Left ventricle myocardium inferior (tissue), 1 donor: ENCODE measurements at regions not wholly inside any gene's neighbourhood (a gene's known extent, or its start where the extent isn't known, plus 50 kb on each side); places are given as distances from the start of the nearest gene placed in this dataset.

Experiments used
- DNase-seq: peaks from one replicate; pipeline ENCODE4 v3.0.0-alpha.2; 2020
- H3K27ac ChIP-seq: fragments of 200-600 bp; replicated peaks from 2 replicates; pipeline ENCODE4 v1.8.0; 2021
- H3K27me3 ChIP-seq: fragments of 200-600 bp; 2 replicates; pipeline ENCODE4 v1.8.0; 2021; ENCODE audit warnings: low read depth
- H3K36me3 ChIP-seq: fragments of 200-600 bp; 2 replicates; pipeline ENCODE4 v1.8.0; 2021
- H3K4me1 ChIP-seq: fragments of 200-600 bp; 2 replicates; pipeline ENCODE4 v1.8.0; 2021
- H3K4me3 ChIP-seq: fragments of 200-600 bp; 2 replicates; pipeline ENCODE4 v1.8.0; 2021; ENCODE audit warnings: mild to moderate bottlenecking, moderate library complexity
- H3K9me3 ChIP-seq: fragments of 200-600 bp; replicated peaks from 2 replicates; pipeline ENCODE4 v1.8.0; 2021
- CTCF ChIP-seq: fragments of 200-600 bp; IDR thresholded peaks from 2 replicates; pipeline ENCODE4 v1.8.0; 2021; ENCODE audit warnings: antibody characterized with exemption, mild to moderate bottlenecking, borderline replicate concordance
- intact Hi-C: fragments of 100-400 bp; cut with micrococcal nuclease; formaldehyde crosslinking; loops from one replicate; pipeline ENCODE4 v1.11.0; 2022
- donor health status: DM: no; HTN: yes; CAD: no; lungs with severe emphysema.

GRCh38 chr17:62868723-62869122 lies 60.6 kb upstream of the MARCHF10 start:
- Histone ChIP-seq H3K9me3 (no peaks in the 10 kb centered on the region), H3K4me3 (no peak overlapping the region), H3K36me3 (no peaks in the 10 kb centered on the region), H3K27me3 (peaks cover 23% of the 10 kb centered on the region), H3K4me1 (no peaks in the 10 kb centered on the region), H3K27ac (no peak overlapping the region)
- intact Hi-C loops: no loop called here
- no peak for TF ChIP-seq CTCF
- DNase-seq: no peak

- Histone ChIP-seq H3K9me3 (no peaks in the 10 kb centered on the region), H3K27ac (no peak overlapping the region), H3K36me3 (no peaks in the 10 kb centered on the region), H3K4me3 (no peak overlapping the region), H3K4me1 (no peaks in the 10 kb centered on the region), H3K27me3 (peaks cover 28% of the 10 kb centered on the region)
- intact Hi-C loops: no loop called here
- no peak for DNase-seq
- TF ChIP-seq CTCF: no peak
Observed at GRCh38 chr17:62868008-62868407, 59.9 kb upstream of the MARCHF10 start.

- intact Hi-C loops: no loop called here
- no peaks in the 10 kb centered on the region for H3K9me3 ChIP-seq
- no peaks in the 10 kb centered on the region for H3K36me3 ChIP-seq
- H3K27ac ChIP-seq: no peak overlapping the region
- no peak overlapping the region for H3K4me3 ChIP-seq
- no peak for TF ChIP-seq CTCF
- H3K4me1 ChIP-seq: no peaks in the 10 kb centered on the region
- DNase-seq: no peak
- H3K27me3 ChIP-seq: peaks cover 28% of the 10 kb centered on the region
Observed at GRCh38 chr17:62867303-62867702, 59.2 kb upstream of the MARCHF10 start.

- Histone ChIP-seq H3K4me3 (no peak overlapping the region), H3K4me1 (no peaks in the 10 kb centered on the region), H3K27me3 (peaks cover 23% of the 10 kb centered on the region), H3K36me3 (no peaks in the 10 kb centered on the region), H3K9me3 (no peaks in the 10 kb centered on the region), H3K27ac (no peak overlapping the region)
- TF ChIP-seq CTCF: no peak
- no peak for DNase-seq
- intact Hi-C loops: no loop called here
Observed at GRCh38 chr17:62866471-62866870, 58.4 kb upstream of the MARCHF10 start.

GRCh38 chr17:62865586-62865985 lies 57.5 kb upstream of the MARCHF10 start:
- no peak for DNase-seq
- H3K27ac ChIP-seq: no peak overlapping the region
- no peak for TF ChIP-seq CTCF
- no peaks in the 10 kb centered on the region for H3K4me1 ChIP-seq
- no peaks in the 10 kb centered on the region for H3K36me3 ChIP-seq
- no peak overlapping the region for H3K4me3 ChIP-seq
- H3K27me3 ChIP-seq: peaks cover 17% of the 10 kb centered on the region
- intact Hi-C loops: no loop called here
- H3K9me3 ChIP-seq: no peaks in the 10 kb centered on the region

- no peak overlapping the region for H3K27ac ChIP-seq
- H3K36me3 ChIP-seq: no peaks in the 10 kb centered on the region
- no peaks in the 10 kb centered on the region for H3K9me3 ChIP-seq
- intact Hi-C loops: no loop called here
- H3K4me1 ChIP-seq: no peaks in the 10 kb centered on the region
- peaks cover 30% of the 10 kb centered on the region for H3K27me3 ChIP-seq
- no peak for TF ChIP-seq CTCF
- no peak for DNase-seq
- H3K4me3 ChIP-seq: no peak overlapping the region
Observed at GRCh38 chr17:62862251-62862650, 54.1 kb upstream of the MARCHF10 start.
